Testis (tissue), 2 donors: ENCODE measurements at regions not wholly inside any gene's neighbourhood (a gene's known extent, or its start where the extent isn't known, plus 50 kb on each side); places are given as distances from the start of the nearest gene placed in this dataset.

Experiments used
- POLR2A ChIP-seq: fragments of 450-650 bp; IDR thresholded peaks from one replicate; pipeline ENCODE4 v1.6.1; 2017; ENCODE audit warnings: antibody characterized with exemption, mild to moderate bottlenecking, moderate library complexity
- TF ChIP-seq, protein P1 (sequence below), 3 experiments: fragments of 450-650 bp in 2 of 3; fragments of 200-600 bp in 1 of 3; sonication (generic) in 1 of 3; IDR thresholded peaks; one replicate each; pipeline ENCODE4 v1.5.1; 2016 to 2019; ENCODE audit warnings: antibody characterized with exemption in 3 of 3, mild to moderate bottlenecking in 2 of 3, moderate library complexity in 1 of 3

- TF ChIP-seq, protein P1, sequence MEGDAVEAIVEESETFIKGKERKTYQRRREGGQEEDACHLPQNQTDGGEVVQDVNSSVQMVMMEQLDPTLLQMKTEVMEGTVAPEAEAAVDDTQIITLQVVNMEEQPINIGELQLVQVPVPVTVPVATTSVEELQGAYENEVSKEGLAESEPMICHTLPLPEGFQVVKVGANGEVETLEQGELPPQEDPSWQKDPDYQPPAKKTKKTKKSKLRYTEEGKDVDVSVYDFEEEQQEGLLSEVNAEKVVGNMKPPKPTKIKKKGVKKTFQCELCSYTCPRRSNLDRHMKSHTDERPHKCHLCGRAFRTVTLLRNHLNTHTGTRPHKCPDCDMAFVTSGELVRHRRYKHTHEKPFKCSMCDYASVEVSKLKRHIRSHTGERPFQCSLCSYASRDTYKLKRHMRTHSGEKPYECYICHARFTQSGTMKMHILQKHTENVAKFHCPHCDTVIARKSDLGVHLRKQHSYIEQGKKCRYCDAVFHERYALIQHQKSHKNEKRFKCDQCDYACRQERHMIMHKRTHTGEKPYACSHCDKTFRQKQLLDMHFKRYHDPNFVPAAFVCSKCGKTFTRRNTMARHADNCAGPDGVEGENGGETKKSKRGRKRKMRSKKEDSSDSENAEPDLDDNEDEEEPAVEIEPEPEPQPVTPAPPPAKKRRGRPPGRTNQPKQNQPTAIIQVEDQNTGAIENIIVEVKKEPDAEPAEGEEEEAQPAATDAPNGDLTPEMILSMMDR (IDR thresholded peaks at IDR 0.05) = no peak
- no peak for TF ChIP-seq POLR2A
Observed at GRCh38 chr10:28137907-28138880, 139.3 kb upstream of the ODAD2 start.
